GM12878 (cell line): ENCODE measurements at regions not wholly inside any gene's neighbourhood (a gene's known extent, or its start where the extent isn't known, plus 50 kb on each side); places are given as distances from the start of the nearest gene placed in this dataset.

Source experiments
- ESRRA ChIP-seq: IDR thresholded peaks from 2 replicates; pipeline ENCODE4 v1.6.1; 2012; ENCODE audit warnings: mild to moderate bottlenecking, low read length, improper control_type of control experiment
- MXI1 ChIP-seq: fragments of 150-350 bp; IDR thresholded peaks from 2 replicates; pipeline ENCODE4 v1.6.1; 2011; ENCODE audit warnings: low read depth, mild to moderate bottlenecking, inconsistent platforms, low read length, improper control_type of control experiment
- NFYB ChIP-seq: IDR thresholded peaks from 2 replicates; pipeline ENCODE4 v1.6.1; 2011; ENCODE audit warnings: low read depth, mild to moderate bottlenecking, low read length, improper control_type of control experiment, moderate library complexity; ENCODE audit not compliant: insufficient read depth
- POLR2A ChIP-seq: IDR thresholded peaks from 2 replicates; pipeline ENCODE4 v1.6.1; 2011; ENCODE audit warnings: low read depth, mild to moderate bottlenecking, low read length
- RAD21 ChIP-seq: IDR thresholded peaks from 2 replicates; pipeline ENCODE4 v1.6.1; 2011; ENCODE audit warnings: mild to moderate bottlenecking, low read depth, low read length, moderate library complexity; ENCODE audit not compliant: insufficient read depth
- RBBP5 ChIP-seq: fragments of 200-600 bp; sonication (generic); conservative IDR thresholded peaks from 2 replicates; pipeline ENCODE4 v1.6.1; 2016
- RFX5 ChIP-seq: IDR thresholded peaks from 2 replicates; pipeline ENCODE4 v1.6.1; 2011; ENCODE audit warnings: low read depth, low read length, improper control_type of control experiment
- SMC3 ChIP-seq: IDR thresholded peaks from 2 replicates; pipeline ENCODE4 v1.6.1; 2011; ENCODE audit warnings: low read length, improper control_type of control experiment, borderline replicate concordance
- TAF1 ChIP-seq: IDR thresholded peaks from 2 replicates; pipeline ENCODE4 v1.6.1; 2011; ENCODE audit warnings: mild to moderate bottlenecking, low read depth, low read length, borderline replicate concordance
- TARDBP ChIP-seq: IDR thresholded peaks from 2 replicates; pipeline ENCODE4 v1.6.1; 2016; ENCODE audit warnings: borderline replicate concordance
- TCF12 ChIP-seq: IDR thresholded peaks from 2 replicates; pipeline ENCODE4 v1.6.1; 2011; ENCODE audit warnings: low read depth, mild to moderate bottlenecking, low read length
- TCF3 ChIP-seq: IDR thresholded peaks from 2 replicates; pipeline ENCODE4 v1.6.1; 2012; ENCODE audit warnings: low read depth, mild to moderate bottlenecking, low read length, borderline replicate concordance; ENCODE audit not compliant: insufficient read depth
- YY1 ChIP-seq: IDR thresholded peaks from 2 replicates; pipeline ENCODE4 v1.6.1; 2011; ENCODE audit warnings: low read depth, mild to moderate bottlenecking, low read length
- ZNF274 ChIP-seq: IDR thresholded peaks from one replicate; pipeline ENCODE4 v1.8.0; 2011; ENCODE audit not compliant: insufficient read length, insufficient read depth
- TF ChIP-seq, protein P1 (sequence below): IDR thresholded peaks from 2 replicates; pipeline ENCODE4 v1.6.1; 2012; ENCODE audit warnings: low read depth, low read length, improper control_type of control experiment
- TF ChIP-seq, protein P2 (sequence below), 3 experiments: IDR thresholded peaks in 2 of 3; conservative IDR thresholded peaks in 1 of 3; 2 replicates each; pipeline ENCODE4 v1.5.1; 2011; ENCODE audit warnings: low read depth in 3 of 3, low read length in 3 of 3, mild to moderate bottlenecking in 3 of 3, control low read depth in 2 of 3, moderate library complexity in 2 of 3, inconsistent platforms in 1 of 3, mixed read lengths in 1 of 3; ENCODE audit not compliant: control insufficient read depth in 2 of 3, insufficient read depth in 1 of 3; ENCODE audit errors: extremely low read depth in 1 of 3
- TF ChIP-seq, protein P3 (sequence below): IDR thresholded peaks from 2 replicates; pipeline ENCODE4 v1.6.1; 2011; ENCODE audit warnings: mild to moderate bottlenecking, low read depth, low read length, moderate library complexity; ENCODE audit not compliant: insufficient replicate concordance
- TF ChIP-seq, protein P4 (sequence below): fragments of 450-650 bp; formaldehyde crosslinking; IDR thresholded peaks from 2 replicates; pipeline ENCODE4 v1.5.0; 2022; ENCODE audit warnings: mild to moderate bottlenecking, missing genetic modification characterization
- TF ChIP-seq, protein P5 (sequence below): fragments of 450-650 bp; IDR thresholded peaks from 2 replicates; pipeline ENCODE4 v1.6.1; 2016; ENCODE audit warnings: mild to moderate bottlenecking
- TF ChIP-seq, protein P6 (sequence below): fragments of 450-650 bp; IDR thresholded peaks from 2 replicates; pipeline ENCODE4 v1.6.1; 2017; ENCODE audit warnings: mild to moderate bottlenecking, low read depth, inconsistent platforms; ENCODE audit not compliant: poor library complexity, severe bottlenecking

DNA sequence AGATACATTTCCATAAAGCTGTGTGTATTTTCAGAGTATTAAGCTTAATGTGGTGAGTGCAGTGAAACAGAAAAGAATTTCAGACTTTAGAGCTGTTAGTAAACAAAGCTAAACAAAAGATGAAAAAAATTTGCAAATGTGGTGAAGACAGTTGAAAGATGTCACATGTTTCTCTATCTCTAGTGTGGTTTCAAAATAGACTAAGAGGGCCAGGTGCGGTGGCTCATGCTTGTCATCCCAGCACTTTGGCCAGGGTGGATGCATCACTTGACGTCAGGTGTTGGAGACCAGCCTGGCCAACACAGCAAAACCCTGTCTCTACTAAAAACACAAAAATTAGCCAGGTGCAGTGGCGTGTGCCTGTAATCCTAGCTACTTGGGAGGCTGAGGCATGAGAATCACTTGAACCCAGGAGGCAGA is 466.0 kb upstream of the NR2F2 start (continued):
- TF ChIP-seq, protein P1, sequence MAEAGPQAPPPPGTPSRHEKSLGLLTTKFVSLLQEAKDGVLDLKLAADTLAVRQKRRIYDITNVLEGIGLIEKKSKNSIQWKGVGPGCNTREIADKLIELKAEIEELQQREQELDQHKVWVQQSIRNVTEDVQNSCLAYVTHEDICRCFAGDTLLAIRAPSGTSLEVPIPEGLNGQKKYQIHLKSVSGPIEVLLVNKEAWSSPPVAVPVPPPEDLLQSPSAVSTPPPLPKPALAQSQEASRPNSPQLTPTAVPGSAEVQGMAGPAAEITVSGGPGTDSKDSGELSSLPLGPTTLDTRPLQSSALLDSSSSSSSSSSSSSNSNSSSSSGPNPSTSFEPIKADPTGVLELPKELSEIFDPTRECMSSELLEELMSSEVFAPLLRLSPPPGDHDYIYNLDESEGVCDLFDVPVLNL = no peak
- TF ChIP-seq RBBP5 = no peak
- TF ChIP-seq YY1 = no peak
- no peak for TF ChIP-seq POLR2A
- TF ChIP-seq MXI1 = no peak
- TF ChIP-seq, protein P2, sequence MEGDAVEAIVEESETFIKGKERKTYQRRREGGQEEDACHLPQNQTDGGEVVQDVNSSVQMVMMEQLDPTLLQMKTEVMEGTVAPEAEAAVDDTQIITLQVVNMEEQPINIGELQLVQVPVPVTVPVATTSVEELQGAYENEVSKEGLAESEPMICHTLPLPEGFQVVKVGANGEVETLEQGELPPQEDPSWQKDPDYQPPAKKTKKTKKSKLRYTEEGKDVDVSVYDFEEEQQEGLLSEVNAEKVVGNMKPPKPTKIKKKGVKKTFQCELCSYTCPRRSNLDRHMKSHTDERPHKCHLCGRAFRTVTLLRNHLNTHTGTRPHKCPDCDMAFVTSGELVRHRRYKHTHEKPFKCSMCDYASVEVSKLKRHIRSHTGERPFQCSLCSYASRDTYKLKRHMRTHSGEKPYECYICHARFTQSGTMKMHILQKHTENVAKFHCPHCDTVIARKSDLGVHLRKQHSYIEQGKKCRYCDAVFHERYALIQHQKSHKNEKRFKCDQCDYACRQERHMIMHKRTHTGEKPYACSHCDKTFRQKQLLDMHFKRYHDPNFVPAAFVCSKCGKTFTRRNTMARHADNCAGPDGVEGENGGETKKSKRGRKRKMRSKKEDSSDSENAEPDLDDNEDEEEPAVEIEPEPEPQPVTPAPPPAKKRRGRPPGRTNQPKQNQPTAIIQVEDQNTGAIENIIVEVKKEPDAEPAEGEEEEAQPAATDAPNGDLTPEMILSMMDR (IDR thresholded peaks at IDR 0.05 in 2 of 3, conservative IDR thresholded peaks at IDR 0.05 in 1 of 3; ENCODE audit: control insufficient read depth in 2 of 3, extremely low read depth in 1 of 3, insufficient read depth in 1 of 3, low read depth in 3 of 3, low read length in 3 of 3) = no peak
- peak; percentile 82; the same call in 1 of the 2 replicates for TF ChIP-seq TCF3
- TF ChIP-seq SMC3 = no peak; the same call in 1 of the 2 replicates
- no peak for TF ChIP-seq ZNF274
- TF ChIP-seq NFYB = no peak
- TF ChIP-seq, protein P3, sequence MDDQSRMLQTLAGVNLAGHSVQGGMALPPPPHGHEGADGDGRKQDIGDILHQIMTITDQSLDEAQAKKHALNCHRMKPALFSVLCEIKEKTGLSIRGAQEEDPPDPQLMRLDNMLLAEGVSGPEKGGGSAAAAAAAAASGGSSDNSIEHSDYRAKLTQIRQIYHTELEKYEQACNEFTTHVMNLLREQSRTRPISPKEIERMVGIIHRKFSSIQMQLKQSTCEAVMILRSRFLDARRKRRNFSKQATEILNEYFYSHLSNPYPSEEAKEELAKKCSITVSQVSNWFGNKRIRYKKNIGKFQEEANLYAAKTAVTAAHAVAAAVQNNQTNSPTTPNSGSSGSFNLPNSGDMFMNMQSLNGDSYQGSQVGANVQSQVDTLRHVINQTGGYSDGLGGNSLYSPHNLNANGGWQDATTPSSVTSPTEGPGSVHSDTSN = peak; percentile 51
- TF ChIP-seq, protein P4, sequence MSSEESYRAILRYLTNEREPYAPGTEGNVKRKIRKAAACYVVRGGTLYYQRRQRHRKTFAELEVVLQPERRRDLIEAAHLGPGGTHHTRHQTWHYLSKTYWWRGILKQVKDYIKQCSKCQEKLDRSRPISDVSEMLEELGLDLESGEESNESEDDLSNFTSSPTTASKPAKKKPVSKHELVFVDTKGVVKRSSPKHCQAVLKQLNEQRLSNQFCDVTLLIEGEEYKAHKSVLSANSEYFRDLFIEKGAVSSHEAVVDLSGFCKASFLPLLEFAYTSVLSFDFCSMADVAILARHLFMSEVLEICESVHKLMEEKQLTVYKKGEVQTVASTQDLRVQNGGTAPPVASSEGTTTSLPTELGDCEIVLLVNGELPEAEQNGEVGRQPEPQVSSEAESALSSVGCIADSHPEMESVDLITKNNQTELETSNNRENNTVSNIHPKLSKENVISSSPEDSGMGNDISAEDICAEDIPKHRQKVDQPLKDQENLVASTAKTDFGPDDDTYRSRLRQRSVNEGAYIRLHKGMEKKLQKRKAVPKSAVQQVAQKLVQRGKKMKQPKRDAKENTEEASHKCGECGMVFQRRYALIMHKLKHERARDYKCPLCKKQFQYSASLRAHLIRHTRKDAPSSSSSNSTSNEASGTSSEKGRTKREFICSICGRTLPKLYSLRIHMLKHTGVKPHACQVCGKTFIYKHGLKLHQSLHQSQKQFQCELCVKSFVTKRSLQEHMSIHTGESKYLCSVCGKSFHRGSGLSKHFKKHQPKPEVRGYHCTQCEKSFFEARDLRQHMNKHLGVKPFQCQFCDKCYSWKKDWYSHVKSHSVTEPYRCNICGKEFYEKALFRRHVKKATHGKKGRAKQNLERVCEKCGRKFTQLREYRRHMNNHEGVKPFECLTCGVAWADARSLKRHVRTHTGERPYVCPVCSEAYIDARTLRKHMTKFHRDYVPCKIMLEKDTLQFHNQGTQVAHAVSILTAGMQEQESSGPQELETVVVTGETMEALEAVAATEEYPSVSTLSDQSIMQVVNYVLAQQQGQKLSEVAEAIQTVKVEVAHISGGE (CRISPR knock-in tag) = no peak
- no peak for TF ChIP-seq RFX5
- TF ChIP-seq TCF12 = peak; percentile 94
- TF ChIP-seq RAD21 = no peak
- TF ChIP-seq TARDBP = no peak
- TF ChIP-seq, protein P5, sequence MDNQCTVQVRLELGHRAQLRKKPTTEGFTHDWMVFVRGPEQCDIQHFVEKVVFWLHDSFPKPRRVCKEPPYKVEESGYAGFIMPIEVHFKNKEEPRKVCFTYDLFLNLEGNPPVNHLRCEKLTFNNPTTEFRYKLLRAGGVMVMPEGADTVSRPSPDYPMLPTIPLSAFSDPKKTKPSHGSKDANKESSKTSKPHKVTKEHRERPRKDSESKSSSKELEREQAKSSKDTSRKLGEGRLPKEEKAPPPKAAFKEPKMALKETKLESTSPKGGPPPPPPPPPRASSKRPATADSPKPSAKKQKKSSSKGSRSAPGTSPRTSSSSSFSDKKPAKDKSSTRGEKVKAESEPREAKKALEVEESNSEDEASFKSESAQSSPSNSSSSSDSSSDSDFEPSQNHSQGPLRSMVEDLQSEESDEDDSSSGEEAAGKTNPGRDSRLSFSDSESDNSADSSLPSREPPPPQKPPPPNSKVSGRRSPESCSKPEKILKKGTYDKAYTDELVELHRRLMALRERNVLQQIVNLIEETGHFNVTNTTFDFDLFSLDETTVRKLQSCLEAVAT = no peak
- TF ChIP-seq ESRRA = no peak
- no peak for TF ChIP-seq TAF1
- TF ChIP-seq, protein P6, sequence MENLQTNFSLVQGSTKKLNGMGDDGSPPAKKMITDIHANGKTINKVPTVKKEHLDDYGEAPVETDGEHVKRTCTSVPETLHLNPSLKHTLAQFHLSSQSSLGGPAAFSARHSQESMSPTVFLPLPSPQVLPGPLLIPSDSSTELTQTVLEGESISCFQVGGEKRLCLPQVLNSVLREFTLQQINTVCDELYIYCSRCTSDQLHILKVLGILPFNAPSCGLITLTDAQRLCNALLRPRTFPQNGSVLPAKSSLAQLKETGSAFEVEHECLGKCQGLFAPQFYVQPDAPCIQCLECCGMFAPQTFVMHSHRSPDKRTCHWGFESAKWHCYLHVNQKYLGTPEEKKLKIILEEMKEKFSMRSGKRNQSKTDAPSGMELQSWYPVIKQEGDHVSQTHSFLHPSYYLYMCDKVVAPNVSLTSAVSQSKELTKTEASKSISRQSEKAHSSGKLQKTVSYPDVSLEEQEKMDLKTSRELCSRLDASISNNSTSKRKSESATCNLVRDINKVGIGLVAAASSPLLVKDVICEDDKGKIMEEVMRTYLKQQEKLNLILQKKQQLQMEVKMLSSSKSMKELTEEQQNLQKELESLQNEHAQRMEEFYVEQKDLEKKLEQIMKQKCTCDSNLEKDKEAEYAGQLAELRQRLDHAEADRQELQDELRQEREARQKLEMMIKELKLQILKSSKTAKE = peak; percentile 84
